ENCODE measurements at regions not wholly inside any gene's neighbourhood (a gene's known extent, or its start where the extent isn't known, plus 50 kb on each side); places are given as distances from the start of the nearest gene placed in this dataset.
A peak's percentile ranks its signal among the peaks of the same experiment; 100 is the strongest.
"Not testable (repeated sequence)": the region's sequence is repeated elsewhere in the genome, so short reads cannot be mapped to it uniquely, and the experiment has no call there.

- DNase-seq = no peak
Observed at GRCh38 chr2:138274421-138275291, 226.9 kb upstream of the SPOPL start.

GRCh38 chr2:138275292-138275690 is 226.3 kb upstream of the SPOPL start:
- no peak for DNase-seq

GRCh38 chr2:138275881-138276280 is 225.7 kb upstream of the SPOPL start:
- DNase-seq = peak; percentile 40

GRCh38 chr2:138276339-138276738 is 225.2 kb upstream of the SPOPL start:
- DNase-seq = no peak

GRCh38 chr2:138277062-138277461 is 224.5 kb upstream of the SPOPL start:
- no peak for DNase-seq

- no peak for DNase-seq
Observed at GRCh38 chr2:138279871-138280270, 221.7 kb upstream of the SPOPL start.

GRCh38 chr2:138280999-138281695 is 220.4 kb upstream of the SPOPL start:
- peak; percentile 18 for DNase-seq

GRCh38 chr2:138282014-138282672 is 219.4 kb upstream of the SPOPL start:
- DNase-seq = no peak

GRCh38 chr2:138291805-138292204 is 209.8 kb upstream of the SPOPL start:
- DNase-seq = no peak

GRCh38 chr2:138293045-138293444 is 208.5 kb upstream of the SPOPL start:
- DNase-seq = no peak

- no peak for DNase-seq
Observed at GRCh38 chr2:138293549-138293948, 208.0 kb upstream of the SPOPL start.

GRCh38 chr2:138294451-138294850 is 207.1 kb upstream of the SPOPL start:
- DNase-seq = no peak

- no peak for DNase-seq
Observed at GRCh38 chr2:138296365-138296764, 205.2 kb upstream of the SPOPL start.

- DNase-seq = no peak
Observed at GRCh38 chr2:138298120-138298814, 203.3 kb upstream of the SPOPL start.

GRCh38 chr2:138298900-138299299 is 202.7 kb upstream of the SPOPL start:
- DNase-seq = no peak

GRCh38 chr2:138306626-138307025 is 194.9 kb upstream of the SPOPL start:
- no peak for DNase-seq

GRCh38 chr2:138307099-138307498 is 194.5 kb upstream of the SPOPL start:
- no peak for DNase-seq

GRCh38 chr2:138309760-138310159 is 191.8 kb upstream of the SPOPL start:
- no peak for DNase-seq

- no peak for DNase-seq
Observed at GRCh38 chr2:138312061-138312460, 189.5 kb upstream of the SPOPL start.

- not testable (repeated sequence) for DNase-seq
Observed at GRCh38 chr2:138315619-138316018, 186.0 kb upstream of the SPOPL start.

- DNase-seq = no peak
Observed at GRCh38 chr2:138319616-138320015, 182.0 kb upstream of the SPOPL start.

- peak; percentile 80 for DNase-seq
Observed at GRCh38 chr2:138321458-138321857, 180.1 kb upstream of the SPOPL start.
